Nucleus accumbens (tissue), 56 donors: ENCODE measurements at regions not wholly inside any gene's neighbourhood (a gene's known extent, or its start where the extent isn't known, plus 50 kb on each side); places are given as distances from the start of the nearest gene placed in this dataset.
"Not testable (repeated sequence)": the region's sequence is repeated elsewhere in the genome, so short reads cannot be mapped to it uniquely, and the experiment has no call there.

ENCODE experiments used
- DNase-seq, 56 donors: peaks; one replicate each; lab custom pipeline; 2025; lab: John Stamatoyannopoulos, UW

DNA sequence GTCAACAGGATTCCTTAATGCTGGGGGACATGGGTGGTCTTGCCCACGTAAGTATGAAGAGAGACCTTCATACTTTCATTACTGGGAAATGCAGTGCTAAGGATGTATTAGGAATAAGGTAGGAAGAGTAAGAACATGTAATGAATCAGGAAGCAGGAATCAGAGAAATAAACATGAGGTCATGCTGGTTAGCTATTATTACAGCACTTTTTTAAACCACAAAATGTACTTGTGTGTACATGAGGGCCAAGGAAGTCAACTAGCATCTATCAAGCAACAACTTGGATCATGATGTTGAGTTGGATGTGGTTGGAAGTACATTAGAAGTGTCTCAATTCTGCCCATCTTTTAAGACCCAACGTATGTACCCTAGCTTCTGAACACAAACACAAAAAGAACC lies 63.5 kb upstream of the E2F3 start:
- no peak for DNase-seq

DNA sequence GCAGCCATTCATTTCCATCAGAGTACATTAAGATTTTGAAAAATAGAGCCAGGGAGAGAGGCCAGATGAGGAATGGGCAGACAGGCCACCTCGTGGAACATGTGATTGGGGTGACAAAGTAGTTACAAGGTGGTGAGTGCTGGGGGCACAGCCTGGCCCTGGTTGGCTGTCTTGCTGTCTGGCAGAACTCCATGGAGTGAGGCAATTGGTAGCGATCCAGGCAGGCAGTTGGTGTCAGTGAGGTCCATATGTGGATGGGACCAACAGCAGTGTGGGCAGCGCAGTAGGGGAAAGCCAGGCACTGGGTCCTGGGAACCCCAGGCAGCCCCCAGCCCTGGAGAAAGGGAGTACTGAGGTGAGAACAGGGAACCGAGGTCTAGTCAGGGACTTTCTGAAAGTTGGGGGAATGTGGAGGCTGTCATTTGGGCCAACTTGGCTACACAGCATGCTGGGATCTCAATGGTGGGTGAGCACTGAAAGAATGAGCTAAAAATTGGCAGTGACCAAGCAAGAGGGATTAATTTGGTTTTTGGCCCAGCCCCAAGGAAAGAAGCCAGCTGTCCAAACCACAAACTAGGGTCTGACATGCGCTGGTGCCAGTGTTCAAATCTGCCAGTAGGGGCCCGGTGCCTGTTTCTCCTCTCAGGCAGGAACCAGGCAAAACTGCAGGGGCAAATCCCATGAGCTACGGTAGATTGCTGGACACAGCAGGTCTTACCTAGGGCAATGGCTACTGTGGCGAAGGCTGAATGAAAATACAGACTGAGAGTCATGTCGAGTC lies 61.4 kb upstream of the E2F3 start:
- peak in 3 of 56 donors; percentile 2 to 31 (median 21) for DNase-seq

DNA sequence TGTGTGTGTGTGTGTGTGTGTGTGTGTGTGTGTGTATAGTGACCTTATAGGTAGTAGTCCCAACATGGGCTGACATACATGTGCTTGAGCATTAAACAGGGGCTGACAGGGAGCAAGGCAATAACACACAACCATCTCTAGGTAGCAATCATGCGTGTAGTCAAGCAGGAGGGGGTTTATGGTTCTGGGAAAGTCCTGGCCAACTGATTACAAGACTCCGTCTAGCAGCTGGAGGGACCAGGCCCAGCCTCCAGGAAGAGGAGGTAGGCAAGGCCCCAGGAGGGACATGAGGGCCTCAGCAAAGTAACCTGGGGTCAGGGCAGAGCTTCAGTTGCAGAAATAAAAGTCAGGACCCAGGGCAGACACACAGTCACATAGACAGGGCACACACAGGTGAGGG lies 60.6 kb upstream of the E2F3 start:
- no peak for DNase-seq

DNA sequence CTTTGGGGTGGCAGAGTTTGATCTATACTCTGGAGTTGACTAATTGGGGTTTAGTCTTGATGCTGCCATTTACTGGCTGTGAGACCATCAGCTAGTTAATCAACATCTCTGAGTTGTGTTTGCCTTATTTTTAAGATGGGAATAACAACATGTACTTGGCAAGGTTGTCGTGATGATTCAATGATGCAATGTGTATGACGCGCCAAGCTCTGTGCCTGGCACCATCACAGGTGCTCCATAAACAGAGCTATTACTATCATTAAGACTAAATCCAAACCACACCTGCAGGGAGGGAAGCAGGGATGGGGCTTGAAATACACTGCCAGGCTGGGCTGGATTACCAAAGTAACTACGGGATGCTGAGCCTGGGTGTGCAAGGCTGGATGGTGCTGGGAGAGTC lies 60.1 kb upstream of the E2F3 start:
- DNase-seq: no peak

DNA sequence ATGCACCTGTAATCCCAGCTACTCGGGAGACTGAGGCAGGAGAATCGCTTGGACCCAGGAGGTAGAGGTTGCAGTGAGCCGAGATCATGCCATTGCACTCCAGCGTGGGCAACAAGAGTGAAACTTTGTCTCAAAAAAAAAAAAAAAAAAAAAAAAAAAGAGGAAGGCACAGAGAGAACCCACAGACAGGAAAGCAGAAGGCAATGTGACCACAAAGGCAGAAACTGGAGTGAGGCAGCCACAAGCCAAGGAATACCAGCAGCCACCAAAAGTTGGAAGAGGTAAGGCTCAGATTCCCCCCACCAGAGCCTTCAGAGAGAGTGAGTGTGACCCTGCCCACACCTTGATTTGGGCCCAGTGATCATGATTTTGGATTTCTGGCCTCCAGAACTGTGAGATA lies 54.7 kb upstream of the E2F3 start:
- DNase-seq: not testable (repeated sequence)

DNA sequence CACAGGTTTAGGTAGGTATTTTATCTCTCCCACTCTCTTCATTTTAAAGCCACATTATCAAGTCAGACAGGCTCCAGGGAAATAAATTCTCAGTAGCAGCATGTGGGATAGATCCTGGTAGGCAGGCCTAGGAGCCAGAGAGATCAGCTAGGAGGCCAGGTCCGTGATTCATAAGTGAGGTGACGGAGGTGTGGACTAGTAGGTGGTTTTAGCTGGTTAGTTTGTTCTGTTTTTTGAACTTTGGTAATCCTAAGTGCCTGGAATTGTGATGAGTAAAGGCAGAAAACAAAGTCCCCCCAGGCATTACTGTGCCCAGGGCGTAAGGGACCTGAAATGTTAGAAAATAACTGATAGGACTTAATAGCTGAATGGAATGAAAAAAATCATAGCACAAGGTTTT lies 53.6 kb upstream of the E2F3 start:
- DNase-seq: peak in 1 of 56 donors; percentile 3

DNA sequence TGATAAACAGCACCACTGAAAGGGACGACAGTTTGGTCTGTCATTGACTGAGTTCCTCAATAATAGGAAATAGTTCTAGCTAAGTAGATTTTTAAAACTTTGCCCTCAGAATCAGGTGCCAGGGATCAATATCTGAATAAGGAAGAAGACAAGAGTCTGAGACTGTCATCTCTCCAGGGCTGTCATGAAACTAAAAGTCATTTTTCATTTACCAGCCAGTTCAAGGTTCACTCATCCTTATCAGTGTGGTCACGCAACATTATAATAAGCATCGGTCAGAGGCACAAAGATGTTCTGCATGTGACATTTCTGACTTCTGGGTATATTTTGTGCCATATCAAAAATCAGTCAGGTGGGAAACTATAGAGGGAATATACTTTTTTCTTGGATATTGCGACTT lies 52.5 kb upstream of the E2F3 start:
- no peak for DNase-seq

DNA sequence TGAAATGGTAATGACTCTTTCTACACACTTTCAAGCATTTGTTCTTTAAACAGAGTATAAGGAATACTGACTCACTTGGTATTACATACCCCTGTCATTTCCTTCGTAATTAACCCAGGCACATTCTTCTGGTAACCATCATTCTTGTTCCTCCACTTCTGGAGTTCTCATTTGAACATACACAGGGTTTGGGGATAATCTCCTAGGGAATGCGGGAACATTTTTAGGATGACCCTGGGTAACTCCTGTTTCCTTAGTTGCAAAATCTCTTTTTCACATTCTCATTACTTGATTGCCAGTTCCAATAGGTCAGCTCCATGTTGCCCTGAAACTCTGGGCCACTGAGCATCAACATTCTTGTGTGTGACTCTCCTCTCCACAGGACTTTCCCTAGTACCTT lies 51.5 kb upstream of the E2F3 start:
- no peak for DNase-seq

DNA sequence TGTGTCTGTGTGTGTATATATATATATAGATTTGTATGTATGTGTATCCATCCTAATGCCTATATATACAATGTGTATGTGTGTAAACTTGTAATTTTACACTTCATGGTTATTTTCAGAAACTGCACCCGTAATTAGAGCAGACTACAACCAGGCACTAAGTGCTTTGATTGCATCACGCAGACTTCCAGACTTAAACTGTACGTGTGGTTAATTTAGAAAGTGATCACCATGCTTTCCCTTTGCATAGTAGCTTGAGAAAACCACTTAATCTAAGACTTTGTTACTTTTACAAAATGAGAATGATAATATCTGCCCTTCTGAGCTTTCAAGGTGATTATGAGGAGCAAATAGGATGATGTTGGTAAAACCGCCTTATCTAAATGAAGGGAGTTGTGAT lies 50.1 kb upstream of the E2F3 start:
- DNase-seq: no peak
